PC-9 (cell line): ENCODE measurements at regions not wholly inside any gene's neighbourhood (a gene's known extent, or its start where the extent isn't known, plus 50 kb on each side); places are given as distances from the start of the nearest gene placed in this dataset.

ENCODE experiments used
- BruUV-seq: library from RNA; stranded (reverse); fragments of 400-500 nt; replicated peaks from 2 replicates; lab custom pipeline; 2021; lab: Mats Ljungman, UMichigan
- CTCF ChIA-PET: fragments of 300-600 bp; sonication (Branson Sonifier 250); formaldehyde crosslinking; loops from one replicate; lab custom pipeline; 2022; ENCODE audit warnings: antibody characterized with exemption; lab: Charles Lee
- POLR2A ChIA-PET: fragments of 300-600 bp; sonication (Branson Sonifier 250); formaldehyde crosslinking; loops from one replicate; lab custom pipeline; 2022; ENCODE audit warnings: antibody characterized with exemption; ENCODE audit not compliant: unreplicated experiment; lab: Charles Lee
- DNase-seq, 2 experiments: peaks; one replicate each; pipeline versions ENCODE4 v3.0.0 to v3.0.0-alpha.2; 2015 to 2022; ENCODE audit warnings: mixed read lengths in 1 of 2
- H2AFZ ChIP-seq: fragments of 200-600 bp; sonication (generic); 2 replicates; pipeline ENCODE4 v1.8.1; 2017; ENCODE audit warnings: antibody characterized with exemption
- H3F3A ChIP-seq: fragments of 200-600 bp; sonication (generic); 2 replicates; pipeline ENCODE4 v1.8.1; 2017; ENCODE audit warnings: antibody characterized with exemption, mild to moderate bottlenecking, low read depth; ENCODE audit not compliant: insufficient read depth
- H3K27ac ChIP-seq: fragments of 200-600 bp; sonication (generic); 2 replicates; pipeline ENCODE4 v1.6.1; 2016; ENCODE audit warnings: mixed run types
- H3K27me3 ChIP-seq: fragments of 200-600 bp; sonication (generic); 2 replicates; pipeline ENCODE4 v1.6.1; 2016; ENCODE audit warnings: low read depth, mixed run types; ENCODE audit not compliant: insufficient read depth
- H3K36me3 ChIP-seq: fragments of 200-600 bp; sonication (generic); 2 replicates; pipeline ENCODE4 v1.6.1; 2016; ENCODE audit warnings: low read depth, mixed run types
- H3K4me1 ChIP-seq: fragments of 200-600 bp; sonication (generic); replicated peaks from 2 replicates; pipeline ENCODE4 v1.6.1; 2016; ENCODE audit warnings: mixed run types; ENCODE audit not compliant: insufficient read depth
- H3K4me2 ChIP-seq: fragments of 200-600 bp; sonication (generic); 2 replicates; pipeline ENCODE4 v1.6.1; 2017; ENCODE audit warnings: mixed run types
- H3K4me3 ChIP-seq: fragments of 200-600 bp; sonication (generic); 2 replicates; pipeline ENCODE4 v1.6.1; 2016; ENCODE audit warnings: mixed run types
- H3K79me2 ChIP-seq: fragments of 200-600 bp; sonication (generic); 2 replicates; pipeline ENCODE4 v1.6.1; 2017; ENCODE audit warnings: low read depth, mixed run types
- H3K9me2 ChIP-seq: fragments of 200-600 bp; sonication (generic); 2 replicates; pipeline ENCODE4 v1.8.1; 2017; ENCODE audit warnings: mild to moderate bottlenecking; ENCODE audit not compliant: insufficient read depth
- H3K9me3 ChIP-seq: fragments of 200-600 bp; sonication (generic); 2 replicates; pipeline ENCODE4 v1.8.1; 2016; ENCODE audit warnings: low read depth; ENCODE audit not compliant: insufficient read depth
- H4K20me1 ChIP-seq: fragments of 200-600 bp; sonication (generic); 2 replicates; pipeline ENCODE4 v1.8.1; 2017; ENCODE audit not compliant: insufficient read depth
- EZH2 ChIP-seq: fragments of 200-600 bp; sonication (generic); IDR thresholded peaks from 2 replicates; pipeline ENCODE4 v1.8.0; 2017; ENCODE audit warnings: antibody characterized with exemption, low read depth
- intact Hi-C: fragments of 100-400 bp; cut with micrococcal nuclease; formaldehyde crosslinking; loops from one replicate; pipeline ENCODE4 v1.10.0; 2022; ENCODE audit not compliant: unreplicated experiment
- TF ChIP-seq, protein P1 (sequence below): fragments of 200-600 bp; sonication (generic); conservative IDR thresholded peaks from 2 replicates; pipeline ENCODE4 v1.6.1; 2017; ENCODE audit warnings: mixed run types, antibody characterized with exemption, mild to moderate bottlenecking, moderate library complexity

DNA sequence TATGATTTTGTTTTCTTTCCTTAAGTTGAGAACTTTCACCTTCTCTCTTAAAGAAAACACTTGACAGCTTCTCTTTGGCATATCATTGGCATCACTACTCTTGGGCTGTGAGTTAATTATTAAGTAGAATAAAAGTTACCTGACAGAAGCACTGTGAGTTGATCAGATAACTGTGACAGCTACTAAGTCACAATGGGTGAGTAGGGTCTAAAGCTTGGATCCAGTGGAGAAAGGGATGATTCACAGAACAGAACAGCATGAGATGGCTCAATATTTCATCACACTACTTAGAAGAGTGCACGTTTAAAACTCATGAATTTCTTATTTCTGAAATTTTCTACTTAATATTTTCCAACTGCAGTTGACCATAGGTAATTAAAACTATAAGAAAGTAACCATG is 268.5 kb upstream of the NMUR2 start:
- ChIA-PET CTCF (no interaction called here), POLR2A (no interaction called here)
- Histone ChIP-seq H3K27me3 (no peaks in the 10 kb centered on the region), H3K36me3 (no peaks in the 10 kb centered on the region), H3K79me2 (no peaks in the 10 kb centered on the region), H3K9me2 (no peaks in the 10 kb centered on the region), H3K9me3 (no peaks in the 10 kb centered on the region), H3K27ac (no peak overlapping the region), H2AFZ (no peak overlapping the region), H3F3A (no peaks in the 10 kb centered on the region), H3K4me1 (no peaks in the 10 kb centered on the region), H3K4me3 (no peak overlapping the region), H3K4me2 (no peak overlapping the region), H4K20me1 (no peaks in the 10 kb centered on the region)
- TF ChIP-seq, protein P1, sequence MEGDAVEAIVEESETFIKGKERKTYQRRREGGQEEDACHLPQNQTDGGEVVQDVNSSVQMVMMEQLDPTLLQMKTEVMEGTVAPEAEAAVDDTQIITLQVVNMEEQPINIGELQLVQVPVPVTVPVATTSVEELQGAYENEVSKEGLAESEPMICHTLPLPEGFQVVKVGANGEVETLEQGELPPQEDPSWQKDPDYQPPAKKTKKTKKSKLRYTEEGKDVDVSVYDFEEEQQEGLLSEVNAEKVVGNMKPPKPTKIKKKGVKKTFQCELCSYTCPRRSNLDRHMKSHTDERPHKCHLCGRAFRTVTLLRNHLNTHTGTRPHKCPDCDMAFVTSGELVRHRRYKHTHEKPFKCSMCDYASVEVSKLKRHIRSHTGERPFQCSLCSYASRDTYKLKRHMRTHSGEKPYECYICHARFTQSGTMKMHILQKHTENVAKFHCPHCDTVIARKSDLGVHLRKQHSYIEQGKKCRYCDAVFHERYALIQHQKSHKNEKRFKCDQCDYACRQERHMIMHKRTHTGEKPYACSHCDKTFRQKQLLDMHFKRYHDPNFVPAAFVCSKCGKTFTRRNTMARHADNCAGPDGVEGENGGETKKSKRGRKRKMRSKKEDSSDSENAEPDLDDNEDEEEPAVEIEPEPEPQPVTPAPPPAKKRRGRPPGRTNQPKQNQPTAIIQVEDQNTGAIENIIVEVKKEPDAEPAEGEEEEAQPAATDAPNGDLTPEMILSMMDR: no peak
- intact Hi-C loops: no loop called here
- BruUV-seq: no TSS peak
- no peak for DNase-seq

DNA sequence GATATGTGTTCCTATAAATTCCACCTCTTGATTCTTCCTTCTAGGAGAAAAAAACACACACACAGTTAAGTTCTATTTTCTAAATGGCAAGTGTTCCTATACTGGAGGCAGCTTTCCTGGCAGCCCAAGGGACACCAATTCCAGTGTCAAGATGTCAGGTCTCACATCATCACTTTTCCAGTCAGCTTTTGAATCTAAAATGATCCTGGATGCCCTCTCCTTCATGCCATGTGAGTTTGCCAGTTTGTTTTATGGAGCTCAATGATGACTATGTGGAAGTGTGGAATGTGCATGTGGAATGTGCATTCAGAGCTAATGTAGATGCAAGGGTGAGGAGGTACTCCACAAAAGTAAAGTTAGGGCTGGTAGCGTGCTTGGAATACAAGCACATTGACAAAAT is 269.3 kb upstream of the NMUR2 start:
- Histone ChIP-seq H3K9me2 (no peaks in the 10 kb centered on the region), H3K79me2 (no peaks in the 10 kb centered on the region), H3K36me3 (no peaks in the 10 kb centered on the region), H3K9me3 (no peaks in the 10 kb centered on the region), H3K27me3 (no peaks in the 10 kb centered on the region), H3K4me2 (no peak overlapping the region), H3K27ac (no peak overlapping the region), H3F3A (no peaks in the 10 kb centered on the region), H2AFZ (no peak overlapping the region), H3K4me1 (no peaks in the 10 kb centered on the region), H3K4me3 (no peak overlapping the region), H4K20me1 (no peaks in the 10 kb centered on the region)
- BruUV-seq: no TSS peak
- TF ChIP-seq, protein P1: no peak
- TF ChIP-seq EZH2: no peak
- ChIA-PET POLR2A (no interaction called here), CTCF (no interaction called here)
- no peak for DNase-seq
- intact Hi-C loops: no loop called here

DNA sequence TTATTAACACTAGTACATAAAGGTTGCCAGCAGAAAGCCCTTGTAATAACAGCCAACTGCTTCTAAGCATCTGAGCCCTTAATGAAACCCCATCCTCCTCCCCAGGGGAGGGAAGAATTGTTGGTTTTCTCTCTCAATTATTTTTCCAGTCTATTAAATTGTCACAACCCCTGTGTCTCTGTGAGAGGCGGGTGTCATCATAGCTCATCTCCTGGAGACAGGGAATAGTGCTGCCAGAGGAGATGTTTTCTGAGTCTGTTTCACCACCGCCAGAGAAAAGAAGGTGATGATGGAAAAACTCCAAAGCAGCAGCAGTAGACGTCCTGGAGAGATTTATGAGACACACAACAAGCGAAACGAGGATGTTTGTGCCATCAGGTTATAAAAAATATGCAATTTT is 271.1 kb upstream of the NMUR2 start:
- Histone ChIP-seq H4K20me1 (no peaks in the 10 kb centered on the region), H3K27ac (no peak overlapping the region), H3K9me2 (no peaks in the 10 kb centered on the region), H3K4me2 (no peak overlapping the region), H3K4me3 (no peak overlapping the region), H2AFZ (no peak overlapping the region), H3K27me3 (no peaks in the 10 kb centered on the region), H3K4me1 (no peaks in the 10 kb centered on the region), H3K9me3 (no peaks in the 10 kb centered on the region), H3F3A (no peaks in the 10 kb centered on the region), H3K79me2 (no peaks in the 10 kb centered on the region), H3K36me3 (no peaks in the 10 kb centered on the region)
- ChIA-PET CTCF (no interaction called here), POLR2A (no interaction called here)
- TF ChIP-seq, protein P1: no peak
- TF ChIP-seq EZH2: no peak
- intact Hi-C loops: no loop called here
- BruUV-seq: no TSS peak
- DNase-seq: no peak
